Type B pancreatic cell (in vitro differentiated cells): ENCODE measurements at regions not wholly inside any gene's neighbourhood (a gene's known extent, or its start where the extent isn't known, plus 50 kb on each side); places are given as distances from the start of the nearest gene placed in this dataset.

Source experiments
- DNase-seq: peaks from one replicate; pipeline ENCODE4 v3.0.0; 2021; ENCODE audit warnings: mixed read lengths; ENCODE audit not compliant: unreplicated experiment; ENCODE audit errors: extremely low spot score
- H3K27ac Mint-ChIP-seq: 2 replicates; pipeline ENCODE4 v1.8.0; 2021; ENCODE audit warnings: mild to moderate bottlenecking, mixed read lengths
- H3K27me3 Mint-ChIP-seq: 2 replicates; pipeline ENCODE4 v1.8.0; 2021; ENCODE audit warnings: mixed read lengths
- H3K36me3 Mint-ChIP-seq: 2 replicates; pipeline ENCODE4 v1.8.0; 2021; ENCODE audit warnings: mixed read lengths
- H3K4me1 Mint-ChIP-seq: one replicate; pipeline ENCODE4 v1.8.0; 2021; ENCODE audit warnings: mixed read lengths; ENCODE audit not compliant: unreplicated experiment
- H3K4me3 Mint-ChIP-seq: 2 replicates; pipeline ENCODE4 v1.8.0; 2021; ENCODE audit warnings: mild to moderate bottlenecking, mixed read lengths
- H3K9me3 Mint-ChIP-seq: 2 replicates; pipeline ENCODE4 v1.8.0; 2021; ENCODE audit warnings: mixed read lengths
- CTCF ChIP-seq: fragments of 200-600 bp; sonication (generic); conservative IDR thresholded peaks from 2 replicates; pipeline ENCODE4 v1.5.0; 2021; ENCODE audit warnings: antibody characterized with exemption, mild to moderate bottlenecking

- TF ChIP-seq CTCF, result no peak
- peaks cover 7% of the 10 kb centered on the region for H3K9me3 Mint-ChIP-seq
Observed at GRCh38 chr5:155081618-155082017, 68.1 kb downstream of the KIF4B start.

GRCh38 chr5:155082401-155082800, 68.8 kb downstream of the KIF4B start:
- Mint-ChIP-seq H3K9me3 (peaks cover 7% of the 10 kb centered on the region), H3K27me3 (peaks cover 3% of the 10 kb centered on the region), H3K4me3 (no peak overlapping the region), H3K27ac (no peak overlapping the region), H3K36me3 (no peaks in the 10 kb centered on the region), H3K4me1 (peaks cover 4% of the 10 kb centered on the region)
- no peak for DNase-seq
- no peak for TF ChIP-seq CTCF

More at GRCh38 chr5:155081618-155082017, 68.1 kb downstream of the KIF4B start:
- no peak overlapping the region for H3K27ac Mint-ChIP-seq
- H3K4me3 Mint-ChIP-seq, result no peak overlapping the region
- no peaks in the 10 kb centered on the region for H3K36me3 Mint-ChIP-seq
- H3K27me3 Mint-ChIP-seq, result peaks cover 3% of the 10 kb centered on the region
- peaks cover 4% of the 10 kb centered on the region for H3K4me1 Mint-ChIP-seq
- DNase-seq, result no peak

- no peak for DNase-seq
- H3K27ac Mint-ChIP-seq, result peak overlapping the region; percentile 73
- no peak for TF ChIP-seq CTCF
- peak overlapping the region; percentile 46 for H3K4me3 Mint-ChIP-seq
- H3K9me3 Mint-ChIP-seq, result peaks cover 7% of the 10 kb centered on the region
- no peaks in the 10 kb centered on the region for H3K36me3 Mint-ChIP-seq
- no peaks in the 10 kb centered on the region for H3K27me3 Mint-ChIP-seq
- H3K4me1 Mint-ChIP-seq, result peaks cover 4% of the 10 kb centered on the region
Observed at GRCh38 chr5:155085282-155085989, 71.9 kb downstream of the KIF4B start.

- Mint-ChIP-seq H3K4me3 (no peak overlapping the region), H3K9me3 (peaks cover 7% of the 10 kb centered on the region), H3K4me1 (no peaks in the 10 kb centered on the region), H3K27ac (no peak overlapping the region), H3K36me3 (no peaks in the 10 kb centered on the region), H3K27me3 (no peaks in the 10 kb centered on the region)
- TF ChIP-seq CTCF, result no peak
- DNase-seq, result no peak
Observed at GRCh38 chr5:155087036-155087435, 73.5 kb downstream of the KIF4B start.

- Mint-ChIP-seq H3K9me3 (peaks cover 7% of the 10 kb centered on the region), H3K4me1 (no peaks in the 10 kb centered on the region), H3K4me3 (no peak overlapping the region), H3K36me3 (no peaks in the 10 kb centered on the region), H3K27me3 (no peaks in the 10 kb centered on the region), H3K27ac (no peak overlapping the region)
- TF ChIP-seq CTCF, result no peak
- no peak for DNase-seq
Observed at GRCh38 chr5:155088811-155089210, 75.3 kb downstream of the KIF4B start.
